ENCODE measurements at regions not wholly inside any gene's neighbourhood (a gene's known extent, or its start where the extent isn't known, plus 50 kb on each side); places are given as distances from the start of the nearest gene placed in this dataset.

GRCh38 chr14:54339771-54340170 lies 57.0 kb upstream of the CDKN3 start:
- DNase-seq: no peak
- Histone ChIP-seq H3K4me3 (replicated peaks in 1 of 3) (no peak overlapping the region), H3K36me3 (no peaks in the 10 kb centered on the region), H3K27me3 (no peaks in the 10 kb centered on the region), H3K27ac (no peak overlapping the region), H3K9me3 (no peaks in the 10 kb centered on the region), H3K4me1 (no peaks in the 10 kb centered on the region)
- intact Hi-C loops (cut with DNase I): loop anchor here (10.0 kb wide), 3 partner anchors 165 to 405 kb away; partner anchors contain the start of gene BMP4
- TF ChIP-seq CTCF (IDR thresholded peaks at IDR 0.05) (no peak), POLR2A (IDR thresholded peaks at IDR 0.05) (no peak)
- WGBS, 2 donors: 92 to 95% methylated on average over 2 of the region's 2 CpGs

GRCh38 chr14:54342806-54343205 lies 54.0 kb upstream of the CDKN3 start:
- Histone ChIP-seq H3K4me1 (no peaks in the 10 kb centered on the region), H3K27ac (no peak overlapping the region), H3K27me3 (no peaks in the 10 kb centered on the region), H3K4me3 (replicated peaks in 1 of 3) (no peak overlapping the region), H3K9me3 (no peaks in the 10 kb centered on the region), H3K36me3 (no peaks in the 10 kb centered on the region)
- intact Hi-C loops (cut with DNase I): loop anchor here (10.0 kb wide), 1 partner anchor 388 kb away; the partner anchor contains the start of gene BMP4
- DNase-seq: no peak
- TF ChIP-seq CTCF (IDR thresholded peaks at IDR 0.05) (no peak), POLR2A (IDR thresholded peaks at IDR 0.05) (no peak)
- 93 to 94% methylated on average over 3 of the region's 3 CpGs for WGBS, 2 donors

GRCh38 chr14:54343272-54344121 lies 53.3 kb upstream of the CDKN3 start:
- WGBS, 2 donors: 74 to 76% methylated on average over 18 of the region's 18 CpGs
- H3K9me3 ChIP-seq: no peaks in the 10 kb centered on the region
- intact Hi-C loops (cut with DNase I): loop anchor here (10.0 kb wide), 1 partner anchor 389 kb away; the partner anchor contains the start of gene BMP4
- no peaks in the 10 kb centered on the region for H3K27me3 ChIP-seq
- no peaks in the 10 kb centered on the region for H3K4me1 ChIP-seq
- H3K27ac ChIP-seq: no peak overlapping the region
- no peak overlapping the region for H3K4me3 ChIP-seq (replicated peaks in 1 of 3)
- DNase-seq: no peak
- no peaks in the 10 kb centered on the region for H3K36me3 ChIP-seq
- no peak for TF ChIP-seq POLR2A (IDR thresholded peaks at IDR 0.05)
- TF ChIP-seq CTCF (IDR thresholded peaks at IDR 0.05): no peak

DNA sequence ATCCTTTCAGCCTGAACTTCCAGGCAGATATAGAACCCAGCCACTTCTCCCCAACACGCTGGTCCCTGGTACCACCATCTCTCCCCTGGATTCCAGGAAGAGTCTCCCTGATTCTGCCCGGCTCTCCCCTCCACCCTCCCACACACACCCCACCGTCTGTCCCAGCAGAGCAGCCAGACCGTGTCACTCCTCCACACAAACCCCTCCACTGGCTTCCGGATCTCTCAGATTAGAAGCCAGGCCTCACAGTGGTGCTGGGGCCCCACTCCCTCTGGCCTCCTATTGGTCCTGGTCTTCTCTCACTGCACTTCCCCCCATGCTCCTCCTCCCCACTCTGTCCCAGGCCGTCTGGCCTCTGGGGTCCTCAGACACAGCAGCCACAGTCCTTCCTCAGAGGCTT lies 52.4 kb upstream of the CDKN3 start:
- WGBS, 2 donors: 76 to 77% methylated on average over 6 of the region's 6 CpGs
- no peak for TF ChIP-seq POLR2A (IDR thresholded peaks at IDR 0.05)
- no peak for TF ChIP-seq CTCF (IDR thresholded peaks at IDR 0.05)
- Histone ChIP-seq H3K9me3 (no peaks in the 10 kb centered on the region), H3K36me3 (no peaks in the 10 kb centered on the region), H3K27me3 (no peaks in the 10 kb centered on the region), H3K4me1 (no peaks in the 10 kb centered on the region), H3K4me3 (replicated peaks in 1 of 3) (no peak overlapping the region), H3K27ac (no peak overlapping the region)
- intact Hi-C loops (cut with DNase I): loop anchor here (10.0 kb wide), 1 partner anchor 390 kb away; the partner anchor contains the start of gene BMP4
- DNase-seq: no peak

DNA sequence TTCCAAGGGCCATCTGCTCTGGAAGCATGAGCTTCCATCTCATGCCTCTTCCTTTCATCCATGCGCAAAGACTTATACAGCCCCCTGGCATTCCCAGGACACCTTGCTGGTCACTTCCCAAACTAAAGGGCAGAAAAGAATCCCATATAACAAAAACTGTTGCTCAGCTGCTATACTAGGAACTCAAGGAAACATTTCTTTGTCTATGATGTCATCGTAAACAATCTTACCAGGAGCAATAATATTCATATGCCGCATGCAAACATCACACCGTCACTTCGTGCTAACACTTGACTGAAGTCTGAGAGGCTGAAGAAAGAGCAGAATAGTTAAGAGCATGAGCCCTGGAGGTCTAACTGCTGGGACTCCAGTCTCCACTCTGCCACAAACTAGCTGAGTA lies 50.5 kb upstream of the CDKN3 start:
- no peaks in the 10 kb centered on the region for H3K36me3 ChIP-seq
- no peaks in the 10 kb centered on the region for H3K27me3 ChIP-seq
- no peak for DNase-seq
- TF ChIP-seq POLR2A (IDR thresholded peaks at IDR 0.05): no peak
- no peak for TF ChIP-seq CTCF (IDR thresholded peaks at IDR 0.05)
- WGBS, 2 donors: 91 to 95% methylated on average over 5 of the region's 5 CpGs
- H3K4me3 ChIP-seq (replicated peaks in 1 of 3): no peak overlapping the region
- intact Hi-C loops (cut with DNase I): loop anchor here (5.0 to 10.0 kb wide), 2 partner anchors 391 to 804 kb away; partner anchors contain the start of gene BMP4
- no peak overlapping the region for H3K27ac ChIP-seq
- H3K9me3 ChIP-seq: no peaks in the 10 kb centered on the region
- H3K4me1 ChIP-seq: no peaks in the 10 kb centered on the region
